ENCODE measurements at regions not wholly inside any gene's neighbourhood (a gene's known extent, or its start where the extent isn't known, plus 50 kb on each side); places are given as distances from the start of the nearest gene placed in this dataset.

DNA sequence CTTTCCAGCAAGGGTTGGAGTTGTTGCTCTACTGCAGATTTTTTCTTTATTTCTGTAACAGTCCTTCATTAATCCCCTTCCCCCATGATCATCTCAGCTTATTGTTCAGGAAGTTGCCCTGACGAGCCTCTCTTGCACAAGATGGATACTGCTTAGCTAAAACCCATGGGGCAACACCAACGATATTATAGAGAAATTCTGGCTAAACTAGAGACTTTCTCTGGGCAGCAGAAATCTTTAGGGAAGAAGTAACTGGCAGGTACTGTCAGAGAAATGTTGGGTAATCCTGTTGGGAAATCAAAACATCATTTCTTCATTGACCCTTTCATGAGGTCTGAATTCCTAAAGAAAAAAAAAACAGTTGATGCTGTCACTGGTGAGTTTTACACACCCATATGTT lies 921.3 kb downstream of the NLGN4X start:
- no peak for ATAC-seq
- TF ChIP-seq ZC3H10 (CRISPR knock-in tag; IDR thresholded peaks at IDR 0.05), result no peak
- TF ChIP-seq ZNF8 (CRISPR knock-in tag; IDR thresholded peaks at IDR 0.05), result no peak
- TF ChIP-seq TOX (CRISPR knock-in tag; IDR thresholded peaks at IDR 0.05; ENCODE audit: borderline replicate concordance), result no peak
- no peak for TF ChIP-seq SNAI2 (CRISPR knock-in tag; IDR thresholded peaks at IDR 0.05)
- TF ChIP-seq ZNF565 (CRISPR knock-in tag; conservative IDR thresholded peaks at IDR 0.05; ENCODE audit: low read depth), result no peak
- TF ChIP-seq ZNF70 (CRISPR knock-in tag; IDR thresholded peaks at IDR 0.05), result no peak
- no peak for TF ChIP-seq ZFP30 (CRISPR knock-in tag; IDR thresholded peaks at IDR 0.05)
- no peak for TF ChIP-seq PATZ1 (CRISPR knock-in tag; IDR thresholded peaks at IDR 0.05; ENCODE audit: borderline replicate concordance)
- TF ChIP-seq TCF4 (CRISPR knock-in tag; IDR thresholded peaks at IDR 0.05; ENCODE audit: borderline replicate concordance), result no peak
- TF ChIP-seq, protein P1, sequence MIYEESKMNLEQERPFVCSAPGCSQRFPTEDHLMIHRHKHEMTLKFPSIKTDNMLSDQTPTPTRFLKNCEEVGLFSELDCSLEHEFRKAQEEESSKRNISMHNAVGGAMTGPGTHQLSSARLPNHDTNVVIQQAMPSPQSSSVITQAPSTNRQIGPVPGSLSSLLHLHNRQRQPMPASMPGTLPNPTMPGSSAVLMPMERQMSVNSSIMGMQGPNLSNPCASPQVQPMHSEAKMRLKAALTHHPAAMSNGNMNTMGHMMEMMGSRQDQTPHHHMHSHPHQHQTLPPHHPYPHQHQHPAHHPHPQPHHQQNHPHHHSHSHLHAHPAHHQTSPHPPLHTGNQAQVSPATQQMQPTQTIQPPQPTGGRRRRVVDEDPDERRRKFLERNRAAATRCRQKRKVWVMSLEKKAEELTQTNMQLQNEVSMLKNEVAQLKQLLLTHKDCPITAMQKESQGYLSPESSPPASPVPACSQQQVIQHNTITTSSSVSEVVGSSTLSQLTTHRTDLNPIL (CRISPR knock-in tag; IDR thresholded peaks at IDR 0.05; ENCODE audit: low read depth), result no peak
- no peak for TF ChIP-seq ZFP3 (CRISPR knock-in tag; IDR thresholded peaks at IDR 0.05)

GRCh38 chrX:5306654-5307121 lies 922.0 kb downstream of the NLGN4X start:
- no peak for ATAC-seq
- TF ChIP-seq ZNF8 (CRISPR knock-in tag; IDR thresholded peaks at IDR 0.05) (no peak), TOX (CRISPR knock-in tag; IDR thresholded peaks at IDR 0.05; ENCODE audit: borderline replicate concordance) (no peak), ISL1 (CRISPR knock-in tag; IDR thresholded peaks at IDR 0.05) (no peak), OSR1 (CRISPR knock-in tag; IDR thresholded peaks at IDR 0.05) (no peak)
- TF ChIP-seq, protein P1 (CRISPR knock-in tag; IDR thresholded peaks at IDR 0.05; ENCODE audit: low read depth), result no peak

DNA sequence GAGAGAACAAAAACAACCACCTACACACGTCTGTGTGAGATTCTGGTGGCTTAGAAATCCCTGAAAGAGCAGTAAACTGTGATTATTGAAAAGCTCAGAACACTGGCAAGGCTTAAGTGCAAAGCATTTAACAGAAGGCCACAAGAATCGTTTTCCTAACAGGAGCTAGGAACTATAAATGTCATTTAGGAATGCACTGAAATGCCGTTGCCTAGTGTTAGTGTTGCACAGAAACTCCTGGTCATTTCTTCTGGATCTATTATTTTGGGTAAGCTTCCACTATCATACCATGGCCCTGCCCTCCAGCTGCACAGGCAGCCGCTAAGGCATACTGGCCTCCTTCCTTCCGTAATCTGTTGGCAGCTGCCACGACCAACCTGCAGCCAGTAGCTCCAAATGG lies 923.2 kb downstream of the NLGN4X start:
- no peak for TF ChIP-seq POU6F1 (CRISPR knock-in tag; IDR thresholded peaks at IDR 0.05; ENCODE audit: borderline replicate concordance, low read depth)
- no peak for TF ChIP-seq PPARA (CRISPR knock-in tag; IDR thresholded peaks at IDR 0.05; ENCODE audit: borderline replicate concordance)
- TF ChIP-seq ARNTL (CRISPR knock-in tag; IDR thresholded peaks at IDR 0.05; ENCODE audit: borderline replicate concordance, low read depth), result no peak
- no peak for TF ChIP-seq ESRRG (CRISPR knock-in tag; IDR thresholded peaks at IDR 0.05)
- TF ChIP-seq ZNF70 (CRISPR knock-in tag; IDR thresholded peaks at IDR 0.05), result no peak
- TF ChIP-seq RARB (CRISPR knock-in tag; IDR thresholded peaks at IDR 0.05), result no peak
- TF ChIP-seq ZNF8 (CRISPR knock-in tag; IDR thresholded peaks at IDR 0.05), result no peak
- TF ChIP-seq SNAI2 (CRISPR knock-in tag; IDR thresholded peaks at IDR 0.05), result no peak
- no peak for TF ChIP-seq BACH2 (CRISPR knock-in tag; IDR thresholded peaks at IDR 0.05; ENCODE audit: borderline replicate concordance)
- no peak for TF ChIP-seq CSRNP3 (CRISPR knock-in tag; IDR thresholded peaks at IDR 0.05)
- TF ChIP-seq TSHZ2 (CRISPR knock-in tag; IDR thresholded peaks at IDR 0.05), result no peak
- TF ChIP-seq TOX (CRISPR knock-in tag; IDR thresholded peaks at IDR 0.05; ENCODE audit: borderline replicate concordance), result no peak
- TF ChIP-seq ISL1 (CRISPR knock-in tag; IDR thresholded peaks at IDR 0.05), result no peak
- TF ChIP-seq ZFP30 (CRISPR knock-in tag; IDR thresholded peaks at IDR 0.05), result no peak
- TF ChIP-seq ZC3H10 (CRISPR knock-in tag; IDR thresholded peaks at IDR 0.05), result no peak
- ATAC-seq, result no peak
